Astrocyte (in vitro differentiated cells and primary cell): ENCODE measurements at regions not wholly inside any gene's neighbourhood (a gene's known extent, or its start where the extent isn't known, plus 50 kb on each side); places are given as distances from the start of the nearest gene placed in this dataset.

ENCODE experiments used
- DNase-seq: peaks from one replicate; pipeline ENCODE4 v3.0.0-alpha.2; 2010; ENCODE audit warnings: low read depth
- FAIRE-seq: peaks from 2 replicates; lab custom pipeline; 2011; peaks lifted over from hg19 to GRCh38; lab: Jason Lieb, UNC
- H2AFZ ChIP-seq: 2 replicates; pipeline ENCODE4 v1.6.0; 2012; ENCODE audit warnings: low read depth, low read length, inconsistent platforms
- H3K27ac ChIP-seq: 2 replicates; pipeline ENCODE4 v1.5.1; 2011; ENCODE audit warnings: low read depth, low read length, inconsistent platforms
- H3K27me3 ChIP-seq: 2 replicates; pipeline ENCODE4 v1.6.0; 2011; ENCODE audit warnings: low read length, inconsistent platforms; ENCODE audit not compliant: insufficient read depth
- H3K36me3 ChIP-seq: 2 replicates; pipeline ENCODE4 v1.5.1; 2011; ENCODE audit warnings: low read length, inconsistent platforms; ENCODE audit not compliant: insufficient read depth
- H3K4me1 ChIP-seq: 2 replicates; pipeline ENCODE4 v1.5.1; 2011; ENCODE audit warnings: low read length, inconsistent platforms; ENCODE audit not compliant: insufficient read depth
- H3K4me2 ChIP-seq: 2 replicates; pipeline ENCODE4 v1.6.0; 2012; ENCODE audit warnings: low read length, inconsistent platforms
- H3K4me3 ChIP-seq: 2 replicates; pipeline ENCODE4 v1.5.1; 2011; ENCODE audit warnings: low read depth, mild to moderate bottlenecking, low read length, inconsistent platforms; ENCODE audit not compliant: insufficient read depth
- H3K79me2 ChIP-seq: 2 replicates; pipeline ENCODE4 v1.6.0; 2012; ENCODE audit warnings: mild to moderate bottlenecking, low read length, inconsistent platforms; ENCODE audit not compliant: insufficient read depth
- H3K9ac ChIP-seq: 2 replicates; pipeline ENCODE4 v1.6.0; 2012; ENCODE audit warnings: mild to moderate bottlenecking, low read length, inconsistent platforms
- H3K9me3 ChIP-seq: 2 replicates; pipeline ENCODE4 v1.5.1; 2012; ENCODE audit warnings: low read depth, mild to moderate bottlenecking, low read length, inconsistent platforms; ENCODE audit not compliant: insufficient read depth
- H4K20me1 ChIP-seq: 2 replicates; pipeline ENCODE4 v1.6.0; 2012; ENCODE audit warnings: low read length, inconsistent platforms; ENCODE audit not compliant: insufficient read depth
- H3K27ac Mint-ChIP-seq: one replicate; pipeline ENCODE4 v1.8.0; 2021; ENCODE audit warnings: mild to moderate bottlenecking, mixed read lengths; ENCODE audit not compliant: unreplicated experiment
- H3K27me3 Mint-ChIP-seq: one replicate; pipeline ENCODE4 v1.8.0; 2021; ENCODE audit warnings: low read depth, mixed read lengths; ENCODE audit not compliant: unreplicated experiment
- H3K36me3 Mint-ChIP-seq: one replicate; pipeline ENCODE4 v1.8.0; 2021; ENCODE audit warnings: low read depth, mixed read lengths; ENCODE audit not compliant: unreplicated experiment
- H3K4me1 Mint-ChIP-seq: one replicate; pipeline ENCODE4 v1.8.0; 2021; ENCODE audit warnings: low read depth, mixed read lengths; ENCODE audit not compliant: unreplicated experiment
- H3K4me3 Mint-ChIP-seq: one replicate; pipeline ENCODE4 v1.8.0; 2021; ENCODE audit warnings: mild to moderate bottlenecking, moderate library complexity, mixed read lengths; ENCODE audit not compliant: unreplicated experiment
- H3K9me3 Mint-ChIP-seq: one replicate; pipeline ENCODE4 v1.8.0; 2021; ENCODE audit warnings: mild to moderate bottlenecking, mixed read lengths; ENCODE audit not compliant: unreplicated experiment
- EZH2 ChIP-seq: IDR thresholded peaks from 2 replicates; pipeline ENCODE4 v1.6.1; 2012; ENCODE audit warnings: mild to moderate bottlenecking, low read length, inconsistent platforms; ENCODE audit not compliant: insufficient read depth
- TF ChIP-seq, protein P1 (sequence below): IDR thresholded peaks from 2 replicates; pipeline ENCODE4 v1.5.1; 2011; ENCODE audit warnings: low read depth, mild to moderate bottlenecking, inconsistent platforms, low read length, moderate library complexity; ENCODE audit not compliant: insufficient read depth

DNA sequence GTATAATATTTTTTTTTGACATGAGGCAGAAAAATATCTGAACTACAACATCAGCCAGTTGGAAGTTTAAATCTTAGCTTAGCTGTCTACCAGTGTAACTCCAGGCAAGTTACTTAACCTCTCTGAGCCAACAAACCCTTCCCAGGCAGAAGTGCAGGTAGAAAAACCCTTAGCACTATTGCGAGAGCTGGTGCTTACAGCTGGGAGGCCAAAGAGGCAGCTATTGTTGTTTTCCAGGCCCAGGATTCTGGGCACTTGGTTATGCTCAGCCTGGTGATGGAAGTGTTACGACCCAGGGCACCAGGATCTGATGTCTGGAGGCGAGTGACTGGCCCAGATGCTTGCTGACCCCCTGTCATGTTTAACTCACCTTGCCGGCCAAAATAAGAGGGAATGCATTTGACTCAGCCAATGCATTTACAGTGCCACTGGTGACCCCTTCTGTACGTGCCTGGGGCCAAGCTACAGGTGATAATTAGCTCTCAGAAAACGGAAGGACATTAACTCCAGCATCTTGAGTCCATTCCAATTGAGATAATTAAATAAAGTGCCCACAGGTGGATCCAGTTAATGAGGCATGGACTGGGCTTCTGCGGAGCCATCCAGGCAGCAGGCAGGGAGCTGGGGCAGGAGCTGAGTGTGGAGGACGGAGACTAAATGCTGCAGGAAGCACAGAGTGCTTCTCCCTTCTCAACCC is 126.5 kb upstream of the HABP2 start:
- H3K79me2 ChIP-seq = no peaks in the 10 kb centered on the region
- no peak overlapping the region for H3K9ac ChIP-seq
- DNase-seq = no peak
- no peaks in the 10 kb centered on the region for H3K4me1 ChIP-seq
- H3K36me3 Mint-ChIP-seq = no peaks in the 10 kb centered on the region
- H3K9me3 Mint-ChIP-seq = peaks cover 7% of the 10 kb centered on the region
- H3K4me3 Mint-ChIP-seq = no peak overlapping the region
- no peak overlapping the region for H2AFZ ChIP-seq
- FAIRE-seq = no peak
- H3K4me1 Mint-ChIP-seq = peaks cover 3% of the 10 kb centered on the region
- peaks cover 2% of the 10 kb centered on the region for H3K27me3 ChIP-seq
- no peak overlapping the region for H3K27ac Mint-ChIP-seq
- TF ChIP-seq, protein P1, sequence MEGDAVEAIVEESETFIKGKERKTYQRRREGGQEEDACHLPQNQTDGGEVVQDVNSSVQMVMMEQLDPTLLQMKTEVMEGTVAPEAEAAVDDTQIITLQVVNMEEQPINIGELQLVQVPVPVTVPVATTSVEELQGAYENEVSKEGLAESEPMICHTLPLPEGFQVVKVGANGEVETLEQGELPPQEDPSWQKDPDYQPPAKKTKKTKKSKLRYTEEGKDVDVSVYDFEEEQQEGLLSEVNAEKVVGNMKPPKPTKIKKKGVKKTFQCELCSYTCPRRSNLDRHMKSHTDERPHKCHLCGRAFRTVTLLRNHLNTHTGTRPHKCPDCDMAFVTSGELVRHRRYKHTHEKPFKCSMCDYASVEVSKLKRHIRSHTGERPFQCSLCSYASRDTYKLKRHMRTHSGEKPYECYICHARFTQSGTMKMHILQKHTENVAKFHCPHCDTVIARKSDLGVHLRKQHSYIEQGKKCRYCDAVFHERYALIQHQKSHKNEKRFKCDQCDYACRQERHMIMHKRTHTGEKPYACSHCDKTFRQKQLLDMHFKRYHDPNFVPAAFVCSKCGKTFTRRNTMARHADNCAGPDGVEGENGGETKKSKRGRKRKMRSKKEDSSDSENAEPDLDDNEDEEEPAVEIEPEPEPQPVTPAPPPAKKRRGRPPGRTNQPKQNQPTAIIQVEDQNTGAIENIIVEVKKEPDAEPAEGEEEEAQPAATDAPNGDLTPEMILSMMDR = no peak
- TF ChIP-seq EZH2 = no peak
- no peak overlapping the region for H3K27ac ChIP-seq
- H3K4me2 ChIP-seq = no peak overlapping the region
- H4K20me1 ChIP-seq = no peaks in the 10 kb centered on the region
- no peaks in the 10 kb centered on the region for H3K36me3 ChIP-seq
- no peaks in the 10 kb centered on the region for H3K9me3 ChIP-seq
- H3K4me3 ChIP-seq = no peak overlapping the region
- H3K27me3 Mint-ChIP-seq = peaks cover 21% of the 10 kb centered on the region

DNA sequence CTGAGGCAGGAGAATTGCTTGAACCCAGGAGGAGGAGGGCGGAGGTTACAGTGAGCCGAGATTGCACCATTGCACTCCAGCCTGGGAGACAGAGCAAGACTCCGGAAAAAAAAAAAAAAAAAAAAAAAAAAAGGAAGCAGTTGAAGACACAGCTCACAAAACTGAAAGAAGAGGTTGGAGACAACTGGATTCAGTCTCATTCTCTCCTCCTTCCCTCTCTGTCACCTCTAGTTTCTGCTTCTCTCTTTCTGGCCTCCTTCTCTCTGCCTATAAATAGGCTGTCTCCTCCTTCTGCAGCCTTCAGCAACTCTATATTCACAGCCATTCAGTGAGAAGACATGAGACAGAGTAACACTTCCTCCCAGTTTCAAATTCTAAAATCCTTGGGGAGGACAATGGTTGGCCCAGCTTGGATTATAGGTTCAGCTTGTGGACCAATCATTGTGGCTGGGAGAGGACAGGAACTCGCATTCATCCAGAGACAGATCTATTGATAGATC is 125.6 kb upstream of the HABP2 start:
- DNase-seq = no peak

More for the DNA sequence above, 125.6 kb upstream of the HABP2 start:
- no peak overlapping the region for H3K27ac Mint-ChIP-seq
- peaks cover 3% of the 10 kb centered on the region for H3K4me1 Mint-ChIP-seq
- Histone ChIP-seq H3K27ac (no peak overlapping the region), H3K36me3 (no peaks in the 10 kb centered on the region), H3K79me2 (no peaks in the 10 kb centered on the region), H3K9ac (no peak overlapping the region), H3K4me2 (no peak overlapping the region), H3K4me3 (no peak overlapping the region), H4K20me1 (no peaks in the 10 kb centered on the region), H3K4me1 (no peaks in the 10 kb centered on the region), H3K27me3 (peaks cover 5% of the 10 kb centered on the region), H3K9me3 (no peaks in the 10 kb centered on the region), H2AFZ (no peak overlapping the region)
- H3K27me3 Mint-ChIP-seq = peaks cover 26% of the 10 kb centered on the region
- H3K4me3 Mint-ChIP-seq = no peak overlapping the region
- peaks cover 7% of the 10 kb centered on the region for H3K9me3 Mint-ChIP-seq
- H3K36me3 Mint-ChIP-seq = no peaks in the 10 kb centered on the region
- TF ChIP-seq, protein P1 = no peak
- FAIRE-seq = no peak
